ENCODE measurements at regions not wholly inside any gene's neighbourhood (a gene's known extent, or its start where the extent isn't known, plus 50 kb on each side); places are given as distances from the start of the nearest gene placed in this dataset.

DNA sequence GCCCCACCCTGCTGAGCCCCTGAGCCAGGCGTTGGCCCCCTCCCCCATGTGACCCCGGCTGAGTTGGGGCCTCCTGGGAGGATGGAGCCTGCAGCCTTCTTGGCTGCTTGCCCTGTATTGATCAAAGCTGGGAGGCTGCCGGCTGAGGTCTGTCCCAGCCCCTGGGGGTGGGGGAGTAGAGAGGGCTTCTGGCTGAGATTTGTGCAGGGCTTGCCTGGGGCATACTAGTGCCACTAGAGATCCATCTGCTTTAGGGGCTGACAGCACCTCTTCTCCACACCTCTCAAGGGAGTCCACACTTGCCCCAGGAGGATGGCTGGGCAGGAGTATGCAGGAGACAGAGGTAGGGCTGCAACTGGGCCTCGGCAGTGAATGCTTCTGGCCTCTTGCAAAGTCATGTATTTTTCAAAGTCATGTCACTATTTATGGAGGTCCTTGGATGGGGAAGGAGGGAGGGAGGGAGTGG, 53.6 kb upstream of the SSBP3 start:
- TF ChIP-seq EZH2 (IDR thresholded peaks at IDR 0.05; ENCODE audit: insufficient read depth, low read length), result no peak
- TF ChIP-seq, protein P1, sequence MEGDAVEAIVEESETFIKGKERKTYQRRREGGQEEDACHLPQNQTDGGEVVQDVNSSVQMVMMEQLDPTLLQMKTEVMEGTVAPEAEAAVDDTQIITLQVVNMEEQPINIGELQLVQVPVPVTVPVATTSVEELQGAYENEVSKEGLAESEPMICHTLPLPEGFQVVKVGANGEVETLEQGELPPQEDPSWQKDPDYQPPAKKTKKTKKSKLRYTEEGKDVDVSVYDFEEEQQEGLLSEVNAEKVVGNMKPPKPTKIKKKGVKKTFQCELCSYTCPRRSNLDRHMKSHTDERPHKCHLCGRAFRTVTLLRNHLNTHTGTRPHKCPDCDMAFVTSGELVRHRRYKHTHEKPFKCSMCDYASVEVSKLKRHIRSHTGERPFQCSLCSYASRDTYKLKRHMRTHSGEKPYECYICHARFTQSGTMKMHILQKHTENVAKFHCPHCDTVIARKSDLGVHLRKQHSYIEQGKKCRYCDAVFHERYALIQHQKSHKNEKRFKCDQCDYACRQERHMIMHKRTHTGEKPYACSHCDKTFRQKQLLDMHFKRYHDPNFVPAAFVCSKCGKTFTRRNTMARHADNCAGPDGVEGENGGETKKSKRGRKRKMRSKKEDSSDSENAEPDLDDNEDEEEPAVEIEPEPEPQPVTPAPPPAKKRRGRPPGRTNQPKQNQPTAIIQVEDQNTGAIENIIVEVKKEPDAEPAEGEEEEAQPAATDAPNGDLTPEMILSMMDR (IDR thresholded peaks at IDR 0.05; ENCODE audit: insufficient read depth, low read depth, low read length), result no peak

Data from astrocyte (in vitro differentiated cells and primary cell).